T-helper 17 cell (primary cell): ENCODE measurements at regions not wholly inside any gene's neighbourhood (a gene's known extent, or its start where the extent isn't known, plus 50 kb on each side); places are given as distances from the start of the nearest gene placed in this dataset.

Source experiments
- ATAC-seq: fragments of 150-1000 bp; cut with Tn5 transposase; 2 replicates; pipeline ENCODE4 v1.10.0; 2021; ENCODE audit warnings: mild to moderate bottlenecking, moderate library complexity
- DNase-seq, 3 donors: peaks; one replicate each; pipeline versions ENCODE4 v3.0.0 to v3.0.0-alpha.2; 2020 to 2021
- H3K9me3 ChIP-seq: one replicate; pipeline ENCODE4 v1.7.0; 2013; ENCODE audit warnings: low read length, mild to moderate bottlenecking; ENCODE audit not compliant: control insufficient read depth, poor library complexity, severe bottlenecking
- H3K27ac Mint-ChIP-seq: one replicate; pipeline ENCODE4 v1.8.0; 2022; ENCODE audit warnings: mild to moderate bottlenecking, moderate library complexity, mixed read lengths
- H3K27me3 Mint-ChIP-seq: one replicate; pipeline ENCODE4 v1.8.0; 2022; ENCODE audit warnings: mixed read lengths
- H3K36me3 Mint-ChIP-seq: one replicate; pipeline ENCODE4 v1.8.0; 2022; ENCODE audit warnings: low read depth, mixed read lengths
- H3K4me1 Mint-ChIP-seq: one replicate; pipeline ENCODE4 v1.8.0; 2022; ENCODE audit warnings: mild to moderate bottlenecking, mixed read lengths
- H3K4me3 Mint-ChIP-seq: one replicate; pipeline ENCODE4 v1.8.0; 2022; ENCODE audit warnings: mild to moderate bottlenecking, moderate library complexity, mixed read lengths

GRCh38 chr5:74332006-74332405 is 308.5 kb downstream of the ENC1 start:
- ATAC-seq (no peak), DNase-seq (no peak)
- H3K9me3 ChIP-seq, result no peaks in the 10 kb centered on the region
- no peaks in the 10 kb centered on the region for H3K36me3 Mint-ChIP-seq
- H3K27ac Mint-ChIP-seq, result no peak overlapping the region
- no peak overlapping the region for H3K4me3 Mint-ChIP-seq
- H3K27me3 Mint-ChIP-seq, result peaks cover 45% of the 10 kb centered on the region
- peaks cover 7% of the 10 kb centered on the region for H3K4me1 Mint-ChIP-seq

GRCh38 chr5:74328221-74328630 is 312.3 kb downstream of the ENC1 start:
- Mint-ChIP-seq H3K4me1 (peaks cover 14% of the 10 kb centered on the region), H3K27ac (no peak overlapping the region), H3K4me3 (no peak overlapping the region), H3K27me3 (peaks cover 21% of the 10 kb centered on the region), H3K36me3 (no peaks in the 10 kb centered on the region)
- H3K9me3 ChIP-seq, result no peaks in the 10 kb centered on the region
- ATAC-seq, result no peak
- no peak for DNase-seq

- no peak for ATAC-seq
These were observed 313.2 kb downstream of the ENC1 start for GRCh38 chr5:74327339-74327685.

GRCh38 chr5:74326571-74327338 is 313.8 kb downstream of the ENC1 start:
- no peaks in the 10 kb centered on the region for H3K36me3 Mint-ChIP-seq
- ATAC-seq, result peak; percentile 73
- no peak overlapping the region for H3K4me3 Mint-ChIP-seq
- H3K9me3 ChIP-seq, result no peaks in the 10 kb centered on the region
- no peak overlapping the region for H3K27ac Mint-ChIP-seq
- peaks cover 14% of the 10 kb centered on the region for H3K4me1 Mint-ChIP-seq
- DNase-seq, result no peak
- H3K27me3 Mint-ChIP-seq, result peaks cover 19% of the 10 kb centered on the region

More at GRCh38 chr5:74327339-74327685, 313.2 kb downstream of the ENC1 start:
- H3K36me3 Mint-ChIP-seq, result no peaks in the 10 kb centered on the region
- peaks cover 14% of the 10 kb centered on the region for H3K4me1 Mint-ChIP-seq
- no peaks in the 10 kb centered on the region for H3K9me3 ChIP-seq
- H3K4me3 Mint-ChIP-seq, result no peak overlapping the region
- DNase-seq, result no peak
- H3K27ac Mint-ChIP-seq, result no peak overlapping the region
- peaks cover 18% of the 10 kb centered on the region for H3K27me3 Mint-ChIP-seq

- no peaks in the 10 kb centered on the region for H3K36me3 Mint-ChIP-seq
- peaks cover 14% of the 10 kb centered on the region for H3K4me1 Mint-ChIP-seq
- DNase-seq (no peak), ATAC-seq (no peak)
- H3K27ac Mint-ChIP-seq, result no peak overlapping the region
- H3K4me3 Mint-ChIP-seq, result no peak overlapping the region
- peaks cover 18% of the 10 kb centered on the region for H3K27me3 Mint-ChIP-seq
- no peaks in the 10 kb centered on the region for H3K9me3 ChIP-seq
These were observed 314.7 kb downstream of the ENC1 start for GRCh38 chr5:74325866-74326265.

- ATAC-seq (no peak), DNase-seq (no peak)
- H3K4me1 Mint-ChIP-seq, result peaks cover 12% of the 10 kb centered on the region
- no peak overlapping the region for H3K4me3 Mint-ChIP-seq
- no peaks in the 10 kb centered on the region for H3K9me3 ChIP-seq
- no peaks in the 10 kb centered on the region for H3K36me3 Mint-ChIP-seq
- peaks cover 16% of the 10 kb centered on the region for H3K27me3 Mint-ChIP-seq
- H3K27ac Mint-ChIP-seq, result no peak overlapping the region
These were observed 316.0 kb downstream of the ENC1 start for GRCh38 chr5:74324556-74324955.

GRCh38 chr5:74322944-74323343 is 317.6 kb downstream of the ENC1 start:
- no peak for DNase-seq

GRCh38 chr5:74322191-74322590 is 318.3 kb downstream of the ENC1 start:
- H3K4me3 Mint-ChIP-seq, result no peak overlapping the region
- H3K9me3 ChIP-seq, result no peaks in the 10 kb centered on the region
- DNase-seq (no peak), ATAC-seq (no peak)
- no peaks in the 10 kb centered on the region for H3K36me3 Mint-ChIP-seq
- H3K27me3 Mint-ChIP-seq, result peaks cover 27% of the 10 kb centered on the region
- no peak overlapping the region for H3K27ac Mint-ChIP-seq
- H3K4me1 Mint-ChIP-seq, result peaks cover 9% of the 10 kb centered on the region

More at GRCh38 chr5:74322944-74323343, 317.6 kb downstream of the ENC1 start:
- Mint-ChIP-seq H3K4me3 (no peak overlapping the region), H3K4me1 (peaks cover 12% of the 10 kb centered on the region), H3K36me3 (no peaks in the 10 kb centered on the region), H3K27ac (no peak overlapping the region), H3K27me3 (peaks cover 23% of the 10 kb centered on the region)
- no peak for ATAC-seq
- no peaks in the 10 kb centered on the region for H3K9me3 ChIP-seq

- Mint-ChIP-seq H3K4me1 (peaks cover 2% of the 10 kb centered on the region), H3K27ac (no peak overlapping the region), H3K4me3 (no peak overlapping the region), H3K27me3 (peaks cover 35% of the 10 kb centered on the region), H3K36me3 (no peaks in the 10 kb centered on the region)
- H3K9me3 ChIP-seq, result no peaks in the 10 kb centered on the region
- DNase-seq (no peak), ATAC-seq (no peak)
These were observed 319.2 kb downstream of the ENC1 start for GRCh38 chr5:74321326-74321725.

GRCh38 chr5:74320526-74320925 is 320.0 kb downstream of the ENC1 start:
- DNase-seq (no peak), ATAC-seq (no peak)
- no peak overlapping the region for H3K4me3 Mint-ChIP-seq
- H3K9me3 ChIP-seq, result no peaks in the 10 kb centered on the region
- no peaks in the 10 kb centered on the region for H3K36me3 Mint-ChIP-seq
- H3K27ac Mint-ChIP-seq, result no peak overlapping the region
- no peaks in the 10 kb centered on the region for H3K4me1 Mint-ChIP-seq
- H3K27me3 Mint-ChIP-seq, result peaks cover 35% of the 10 kb centered on the region

- H3K9me3 ChIP-seq, result no peaks in the 10 kb centered on the region
- Mint-ChIP-seq H3K36me3 (no peaks in the 10 kb centered on the region), H3K4me3 (no peak overlapping the region), H3K4me1 (no peaks in the 10 kb centered on the region), H3K27ac (no peak overlapping the region), H3K27me3 (peaks cover 37% of the 10 kb centered on the region)
- DNase-seq (no peak), ATAC-seq (no peak)
These were observed 321.5 kb downstream of the ENC1 start for GRCh38 chr5:74319076-74319475.

GRCh38 chr5:74316064-74316603 is 324.4 kb downstream of the ENC1 start:
- DNase-seq (no peak), ATAC-seq (no peak)
- no peaks in the 10 kb centered on the region for H3K4me1 Mint-ChIP-seq
- peaks cover 39% of the 10 kb centered on the region for H3K27me3 Mint-ChIP-seq
- H3K27ac Mint-ChIP-seq, result peak overlapping the region; percentile 12
- H3K36me3 Mint-ChIP-seq, result peaks cover 2% of the 10 kb centered on the region
- H3K9me3 ChIP-seq, result no peaks in the 10 kb centered on the region
- no peak overlapping the region for H3K4me3 Mint-ChIP-seq

- no peak for DNase-seq
- no peak overlapping the region for H3K4me3 Mint-ChIP-seq
- no peak for ATAC-seq
- no peaks in the 10 kb centered on the region for H3K4me1 Mint-ChIP-seq
- peaks cover 44% of the 10 kb centered on the region for H3K27me3 Mint-ChIP-seq
- no peaks in the 10 kb centered on the region for H3K9me3 ChIP-seq
- H3K27ac Mint-ChIP-seq, result no peak overlapping the region
- H3K36me3 Mint-ChIP-seq, result peaks cover 2% of the 10 kb centered on the region
These were observed 325.6 kb downstream of the ENC1 start for GRCh38 chr5:74314906-74315305.

GRCh38 chr5:74313896-74314295 is 326.6 kb downstream of the ENC1 start:
- Mint-ChIP-seq H3K36me3 (peaks cover 2% of the 10 kb centered on the region), H3K4me1 (no peaks in the 10 kb centered on the region), H3K27me3 (peaks cover 45% of the 10 kb centered on the region), H3K27ac (no peak overlapping the region), H3K4me3 (no peak overlapping the region)
- DNase-seq, result no peak
- no peak for ATAC-seq
- no peaks in the 10 kb centered on the region for H3K9me3 ChIP-seq
